GM23338 (cell line): ENCODE measurements at regions not wholly inside any gene's neighbourhood (a gene's known extent, or its start where the extent isn't known, plus 50 kb on each side); places are given as distances from the start of the nearest gene placed in this dataset.

Experiments
- ATAC-seq: fragments of 200-7000 bp; cut with Tn5 transposase; 3 replicates; pipeline ENCODE4 v1.9.1; 2020
- DNase-seq: peaks from one replicate; pipeline ENCODE4 v3.0.0-alpha.2; 2015; ENCODE audit warnings: low spot score
- H2AFZ ChIP-seq: fragments of 200-600 bp; sonication (generic); 2 replicates; pipeline ENCODE4 v1.8.0; 2016; ENCODE audit warnings: antibody characterized with exemption, mild to moderate bottlenecking, moderate library complexity
- H3F3A ChIP-seq: fragments of 200-600 bp; sonication (generic); replicated peaks from 2 replicates; pipeline ENCODE4 v1.8.0; 2017; ENCODE audit warnings: antibody characterized with exemption, mixed run types, low read depth
- H3K27ac ChIP-seq: fragments of 200-600 bp; sonication (generic); 2 replicates; pipeline ENCODE4 v1.6.1; 2016; ENCODE audit warnings: low read depth
- H3K27me3 ChIP-seq: fragments of 200-600 bp; sonication (generic); 2 replicates; pipeline ENCODE4 v1.8.0; 2016; ENCODE audit warnings: mild to moderate bottlenecking, mixed run types, moderate library complexity; ENCODE audit not compliant: insufficient read depth
- H3K36me3 ChIP-seq: fragments of 200-600 bp; sonication (generic); 2 replicates; pipeline ENCODE4 v1.8.0; 2016; ENCODE audit warnings: mild to moderate bottlenecking; ENCODE audit not compliant: insufficient read depth
- H3K4me1 ChIP-seq: fragments of 200-600 bp; sonication (generic); 2 replicates; pipeline ENCODE4 v1.8.0; 2016; ENCODE audit warnings: mild to moderate bottlenecking, moderate library complexity; ENCODE audit not compliant: insufficient read depth
- H3K4me2 ChIP-seq: fragments of 200-600 bp; sonication (generic); 2 replicates; pipeline ENCODE4 v1.7.1; 2017; ENCODE audit warnings: mixed run types
- H3K4me3 ChIP-seq: fragments of 200-600 bp; sonication (generic); 2 replicates; pipeline ENCODE4 v1.6.1; 2016; ENCODE audit warnings: mixed run types
- H3K79me2 ChIP-seq: fragments of 200-600 bp; sonication (generic); replicated peaks from 2 replicates; pipeline ENCODE4 v1.8.0; 2017; ENCODE audit warnings: mild to moderate bottlenecking; ENCODE audit not compliant: insufficient read depth
- H3K9me2 ChIP-seq: fragments of 200-600 bp; sonication (generic); 2 replicates; pipeline ENCODE4 v1.8.0; 2017; ENCODE audit not compliant: insufficient read depth
- H4K20me1 ChIP-seq: fragments of 200-600 bp; sonication (generic); replicated peaks from 2 replicates; pipeline ENCODE4 v1.8.0; 2017; ENCODE audit warnings: mild to moderate bottlenecking; ENCODE audit not compliant: insufficient read depth
- H3K27ac Mint-ChIP-seq: 2 replicates; pipeline ENCODE4 v1.8.0; 2020; ENCODE audit warnings: inconsistent platforms, mild to moderate bottlenecking, moderate library complexity, mixed read lengths
- H3K27me3 Mint-ChIP-seq: 3 replicates; pipeline ENCODE4 v1.8.0; 2022; ENCODE audit warnings: low read depth, mild to moderate bottlenecking, moderate library complexity, mixed read lengths, inconsistent platforms; ENCODE audit not compliant: insufficient read depth, poor library complexity
- H3K36me3 Mint-ChIP-seq: 3 replicates; pipeline ENCODE4 v1.8.0; 2021; ENCODE audit warnings: low read depth, mild to moderate bottlenecking, inconsistent platforms, moderate library complexity, mixed read lengths
- H3K4me1 Mint-ChIP-seq: 3 replicates; pipeline ENCODE4 v1.8.0; 2020; ENCODE audit warnings: mild to moderate bottlenecking, inconsistent platforms, mixed read lengths
- H3K4me3 Mint-ChIP-seq: 3 replicates; pipeline ENCODE4 v1.8.0; 2021; ENCODE audit warnings: moderate library complexity, mild to moderate bottlenecking, inconsistent platforms, mixed read lengths
- H3K9me3 Mint-ChIP-seq: 3 replicates; pipeline ENCODE4 v1.8.0; 2020; ENCODE audit warnings: moderate library complexity, mild to moderate bottlenecking, inconsistent platforms, mixed read lengths
- CREB1 ChIP-seq: fragments of 250-450 bp; sonication (Bioruptor Pico); IDR thresholded peaks from 2 replicates; pipeline ENCODE4 v1.5.0; 2020; ENCODE audit warnings: low read depth, mild to moderate bottlenecking, moderate library complexity
- EZH2 ChIP-seq: fragments of 200-600 bp; sonication (generic); IDR thresholded peaks from one replicate; pipeline ENCODE4 v1.8.0; 2017; ENCODE audit warnings: antibody characterized with exemption, mild to moderate bottlenecking, low read depth; ENCODE audit not compliant: unreplicated experiment
- EZH2phosphoT487 ChIP-seq: fragments of 200-600 bp; sonication (generic); IDR thresholded peaks from one replicate; pipeline ENCODE4 v1.8.1; 2018; ENCODE audit warnings: antibody characterized with exemption; ENCODE audit not compliant: unreplicated experiment
- NANOG ChIP-seq: IDR thresholded peaks from 2 replicates; pipeline ENCODE4 v1.6.1; 2016; ENCODE audit warnings: antibody characterized with exemption, borderline replicate concordance
- POLR2AphosphoS5 ChIP-seq: IDR thresholded peaks from 2 replicates; pipeline ENCODE4 v1.6.1; 2016; ENCODE audit warnings: antibody characterized with exemption, low read depth
- STAT1 ChIP-seq: IDR thresholded peaks from one replicate; pipeline ENCODE4 v1.6.1; 2016; ENCODE audit warnings: antibody characterized with exemption; ENCODE audit not compliant: unreplicated experiment
- ZNF114 ChIP-seq: fragments of 250-450 bp; sonication (Bioruptor Pico); IDR thresholded peaks from 2 replicates; pipeline ENCODE4 v1.5.0; 2020; ENCODE audit warnings: mild to moderate bottlenecking, moderate library complexity
- ZNF331 ChIP-seq: fragments of 250-450 bp; sonication (Bioruptor Pico); IDR thresholded peaks from 2 replicates; pipeline ENCODE4 v1.5.0; 2020; ENCODE audit warnings: low read depth, mild to moderate bottlenecking, moderate library complexity
- TF ChIP-seq, protein P1 (sequence below): fragments of 250-450 bp; sonication (Bioruptor Pico); IDR thresholded peaks from 2 replicates; pipeline ENCODE4 v1.5.0; 2020; ENCODE audit warnings: mild to moderate bottlenecking, moderate library complexity

DNA sequence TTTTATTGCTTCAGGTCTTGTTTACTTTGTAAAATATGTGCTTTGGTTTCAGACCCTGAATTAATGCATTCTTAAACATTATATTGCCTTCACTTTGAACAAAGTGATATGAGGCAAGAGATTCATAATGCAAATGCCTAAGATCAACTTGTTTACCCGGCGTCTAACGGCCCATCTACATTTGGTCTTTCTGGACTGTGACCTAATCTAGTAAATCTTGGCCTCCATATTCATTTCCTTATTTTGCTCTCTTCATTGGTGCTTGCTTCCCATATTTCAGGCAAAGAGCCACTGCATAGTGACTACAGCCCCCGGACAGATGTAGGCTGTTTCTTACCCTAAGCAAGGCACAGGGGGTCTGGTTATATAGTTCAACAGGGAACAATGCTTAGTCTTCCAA, 53.0 kb upstream of the SLC39A10 start (continued):
- TF ChIP-seq, protein P1, sequence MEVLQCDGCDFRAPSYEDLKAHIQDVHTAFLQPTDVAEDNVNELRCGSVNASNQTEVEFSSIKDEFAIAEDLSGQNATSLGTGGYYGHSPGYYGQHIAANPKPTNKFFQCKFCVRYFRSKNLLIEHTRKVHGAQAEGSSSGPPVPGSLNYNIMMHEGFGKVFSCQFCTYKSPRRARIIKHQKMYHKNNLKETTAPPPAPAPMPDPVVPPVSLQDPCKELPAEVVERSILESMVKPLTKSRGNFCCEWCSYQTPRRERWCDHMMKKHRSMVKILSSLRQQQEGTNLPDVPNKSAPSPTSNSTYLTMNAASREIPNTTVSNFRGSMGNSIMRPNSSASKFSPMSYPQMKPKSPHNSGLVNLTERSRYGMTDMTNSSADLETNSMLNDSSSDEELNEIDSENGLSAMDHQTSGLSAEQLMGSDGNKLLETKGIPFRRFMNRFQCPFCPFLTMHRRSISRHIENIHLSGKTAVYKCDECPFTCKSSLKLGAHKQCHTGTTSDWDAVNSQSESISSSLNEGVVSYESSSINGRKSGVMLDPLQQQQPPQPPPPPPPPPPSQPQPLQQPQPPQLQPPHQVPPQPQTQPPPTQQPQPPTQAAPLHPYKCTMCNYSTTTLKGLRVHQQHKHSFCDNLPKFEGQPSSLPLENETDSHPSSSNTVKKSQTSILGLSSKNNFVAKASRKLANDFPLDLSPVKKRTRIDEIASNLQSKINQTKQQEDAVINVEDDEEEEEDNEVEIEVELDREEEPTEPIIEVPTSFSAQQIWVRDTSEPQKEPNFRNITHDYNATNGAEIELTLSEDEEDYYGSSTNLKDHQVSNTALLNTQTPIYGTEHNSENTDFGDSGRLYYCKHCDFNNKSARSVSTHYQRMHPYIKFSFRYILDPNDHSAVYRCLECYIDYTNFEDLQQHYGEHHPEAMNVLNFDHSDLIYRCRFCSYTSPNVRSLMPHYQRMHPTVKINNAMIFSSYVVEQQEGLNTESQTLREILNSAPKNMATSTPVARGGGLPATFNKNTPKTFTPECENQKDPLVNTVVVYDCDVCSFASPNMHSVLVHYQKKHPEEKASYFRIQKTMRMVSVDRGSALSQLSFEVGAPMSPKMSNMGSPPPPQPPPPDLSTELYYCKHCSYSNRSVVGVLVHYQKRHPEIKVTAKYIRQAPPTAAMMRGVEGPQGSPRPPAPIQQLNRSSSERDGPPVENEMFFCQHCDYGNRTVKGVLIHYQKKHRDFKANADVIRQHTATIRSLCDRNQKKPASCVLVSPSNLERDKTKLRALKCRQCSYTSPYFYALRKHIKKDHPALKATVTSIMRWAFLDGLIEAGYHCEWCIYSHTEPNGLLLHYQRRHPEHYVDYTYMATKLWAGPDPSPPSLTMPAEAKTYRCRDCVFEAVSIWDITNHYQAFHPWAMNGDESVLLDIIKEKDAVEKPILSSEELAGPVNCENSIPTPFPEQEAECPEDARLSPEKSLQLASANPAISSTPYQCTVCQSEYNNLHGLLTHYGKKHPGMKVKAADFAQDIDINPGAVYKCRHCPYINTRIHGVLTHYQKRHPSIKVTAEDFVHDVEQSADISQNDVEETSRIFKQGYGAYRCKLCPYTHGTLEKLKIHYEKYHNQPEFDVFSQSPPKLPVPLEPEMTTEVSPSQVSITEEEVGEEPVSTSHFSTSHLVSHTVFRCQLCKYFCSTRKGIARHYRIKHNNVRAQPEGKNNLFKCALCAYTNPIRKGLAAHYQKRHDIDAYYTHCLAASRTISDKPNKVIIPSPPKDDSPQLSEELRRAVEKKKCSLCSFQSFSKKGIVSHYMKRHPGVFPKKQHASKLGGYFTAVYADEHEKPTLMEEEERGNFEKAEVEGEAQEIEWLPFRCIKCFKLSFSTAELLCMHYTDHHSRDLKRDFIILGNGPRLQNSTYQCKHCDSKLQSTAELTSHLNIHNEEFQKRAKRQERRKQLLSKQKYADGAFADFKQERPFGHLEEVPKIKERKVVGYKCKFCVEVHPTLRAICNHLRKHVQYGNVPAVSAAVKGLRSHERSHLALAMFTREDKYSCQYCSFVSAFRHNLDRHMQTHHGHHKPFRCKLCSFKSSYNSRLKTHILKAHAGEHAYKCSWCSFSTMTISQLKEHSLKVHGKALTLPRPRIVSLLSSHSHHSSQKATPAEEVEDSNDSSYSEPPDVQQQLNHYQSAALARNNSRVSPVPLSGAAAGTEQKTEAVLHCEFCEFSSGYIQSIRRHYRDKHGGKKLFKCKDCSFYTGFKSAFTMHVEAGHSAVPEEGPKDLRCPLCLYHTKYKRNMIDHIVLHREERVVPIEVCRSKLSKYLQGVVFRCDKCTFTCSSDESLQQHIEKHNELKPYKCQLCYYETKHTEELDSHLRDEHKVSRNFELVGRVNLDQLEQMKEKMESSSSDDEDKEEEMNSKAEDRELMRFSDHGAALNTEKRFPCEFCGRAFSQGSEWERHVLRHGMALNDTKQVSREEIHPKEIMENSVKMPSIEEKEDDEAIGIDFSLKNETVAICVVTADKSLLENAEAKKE (CRISPR knock-in tag): no peak
- TF ChIP-seq CREB1 (CRISPR knock-in tag): no peak
- no peak for TF ChIP-seq EZH2

DNA sequence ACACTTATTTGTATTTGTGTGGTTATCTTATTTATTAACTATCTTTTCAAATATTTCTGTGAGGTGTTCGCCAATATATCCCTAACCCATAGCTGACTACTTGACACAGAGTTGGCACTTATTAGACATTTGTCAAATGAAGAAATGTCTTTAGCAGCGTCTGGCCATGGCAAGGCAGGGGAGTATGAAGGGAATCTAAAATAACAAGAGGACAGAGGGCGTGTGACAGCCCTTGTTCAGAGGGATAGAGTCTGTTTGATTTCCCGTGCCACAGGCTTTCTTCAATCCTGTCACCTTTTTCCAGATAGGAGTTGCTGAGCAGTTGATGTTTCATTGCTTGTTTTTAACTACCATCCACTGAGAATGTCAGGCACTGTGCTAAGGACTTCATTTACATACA, 53.6 kb upstream of the SLC39A10 start:
- no peak overlapping the region for H3K27ac Mint-ChIP-seq
- no peaks in the 10 kb centered on the region for H3K9me2 ChIP-seq
- peaks cover 2% of the 10 kb centered on the region for H3K27me3 Mint-ChIP-seq
- no peaks in the 10 kb centered on the region for H3K27me3 ChIP-seq
- H4K20me1 ChIP-seq: no peaks in the 10 kb centered on the region; the same call in 1 of the 2 replicates
- H3K36me3 ChIP-seq: no peaks in the 10 kb centered on the region
- no peak overlapping the region for H3K4me3 Mint-ChIP-seq
- H3K4me3 ChIP-seq: no peak overlapping the region
- peaks cover 1% of the 10 kb centered on the region; the same call in 1 of the 3 replicates for H3K36me3 Mint-ChIP-seq
- peaks cover 85% of the 10 kb centered on the region for H3K79me2 ChIP-seq
- DNase-seq (no peak), ATAC-seq (no peak)
- no peak overlapping the region for H2AFZ ChIP-seq
- H3K9me3 Mint-ChIP-seq: no peaks in the 10 kb centered on the region
- H3K4me1 Mint-ChIP-seq: peaks cover 59% of the 10 kb centered on the region
- H3F3A ChIP-seq: 0 out of 2 replicates have a peak, but pooled peaks cover 2% of the 10 kb centered on the region
- H3K4me1 ChIP-seq: peaks cover 81% of the 10 kb centered on the region
- H3K27ac ChIP-seq: peak overlapping the region; percentile 46; the same call in 1 of the 2 replicates
- peak overlapping the region; percentile 15; the same call in 1 of the 2 replicates for H3K4me2 ChIP-seq
- TF ChIP-seq ZNF114 (CRISPR knock-in tag): no peak
- TF ChIP-seq CREB1 (CRISPR knock-in tag): no peak
- no peak for TF ChIP-seq EZH2phosphoT487
- TF ChIP-seq, protein P1 (CRISPR knock-in tag): no peak
- TF ChIP-seq ZNF331 (CRISPR knock-in tag): no peak
- no peak for TF ChIP-seq POLR2AphosphoS5
- no peak for TF ChIP-seq STAT1
- TF ChIP-seq EZH2: no peak
- no peak for TF ChIP-seq NANOG
